GM21786 (cell line): ENCODE measurements at regions not wholly inside any gene's neighbourhood (a gene's known extent, or its start where the extent isn't known, plus 50 kb on each side); places are given as distances from the start of the nearest gene placed in this dataset.

Source experiments
- ATAC-seq: cut with Tn5 transposase; IDR thresholded peaks from one replicate; pipeline ENCODE4 v1.9.1; 2021; ENCODE audit not compliant: unreplicated experiment

DNA sequence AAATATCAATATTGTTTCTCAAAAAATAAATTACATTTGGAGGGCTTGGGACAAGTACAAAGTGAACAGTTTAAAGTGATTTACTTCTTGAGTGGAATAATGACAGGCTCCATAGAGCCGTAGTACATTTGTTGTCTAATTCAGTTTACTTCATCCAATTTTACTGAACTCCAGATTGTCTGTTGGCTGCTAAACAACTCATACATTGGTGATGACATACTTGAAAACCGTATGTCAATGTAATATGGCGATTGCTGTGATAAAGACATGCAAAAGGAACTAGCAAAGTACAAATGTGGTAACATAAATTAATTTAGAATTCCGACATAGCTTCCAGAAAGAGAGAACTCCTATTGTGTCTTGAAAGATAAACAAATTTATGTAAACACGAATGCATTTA is 1197.5 kb upstream of the CDH18 start:
- no peak for ATAC-seq

DNA sequence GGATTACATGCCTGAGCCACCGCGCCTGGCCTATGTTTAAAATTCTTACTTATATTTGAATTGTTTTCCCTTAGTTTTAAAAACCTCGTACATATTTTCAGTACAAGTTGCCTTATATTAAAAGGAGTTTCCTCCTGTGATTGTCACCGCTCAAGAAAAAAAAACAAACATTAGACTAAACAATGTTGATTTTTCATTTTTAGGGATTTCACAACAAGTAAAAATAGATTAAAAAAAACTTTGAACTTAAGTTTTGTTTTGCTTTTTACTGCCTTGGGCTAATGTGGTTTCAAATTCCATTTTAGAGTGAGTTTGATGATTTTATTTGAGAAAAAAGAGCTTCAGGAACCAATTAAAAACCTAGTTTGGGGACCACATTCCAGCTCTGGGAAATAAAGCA is 1196.6 kb upstream of the CDH18 start:
- no peak for ATAC-seq

DNA sequence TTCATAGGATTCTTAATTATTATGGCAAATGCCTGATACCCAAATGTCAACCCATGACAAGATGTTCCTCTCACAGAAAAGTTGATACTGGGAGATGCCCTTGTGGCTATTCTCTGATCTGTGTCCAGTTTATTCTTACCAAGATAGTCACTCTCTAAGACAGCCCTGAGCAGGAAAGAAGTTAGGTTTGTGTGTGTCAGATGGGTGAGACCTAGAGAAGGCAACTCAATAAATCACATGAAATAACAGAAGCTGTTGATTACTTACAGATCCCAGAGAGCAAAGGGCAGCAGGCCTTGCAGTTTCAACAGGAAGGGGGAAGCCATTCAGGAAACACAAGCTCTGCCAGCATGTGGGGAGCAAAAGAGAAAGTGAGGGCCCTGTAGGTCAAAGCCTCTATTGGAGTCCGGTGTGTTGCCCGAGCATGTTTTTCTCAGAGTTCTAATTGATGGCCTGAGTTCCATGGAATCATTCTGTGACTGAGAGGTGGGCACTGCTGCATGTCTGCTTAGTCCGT is 1193.7 kb upstream of the CDH18 start:
- no peak for ATAC-seq

DNA sequence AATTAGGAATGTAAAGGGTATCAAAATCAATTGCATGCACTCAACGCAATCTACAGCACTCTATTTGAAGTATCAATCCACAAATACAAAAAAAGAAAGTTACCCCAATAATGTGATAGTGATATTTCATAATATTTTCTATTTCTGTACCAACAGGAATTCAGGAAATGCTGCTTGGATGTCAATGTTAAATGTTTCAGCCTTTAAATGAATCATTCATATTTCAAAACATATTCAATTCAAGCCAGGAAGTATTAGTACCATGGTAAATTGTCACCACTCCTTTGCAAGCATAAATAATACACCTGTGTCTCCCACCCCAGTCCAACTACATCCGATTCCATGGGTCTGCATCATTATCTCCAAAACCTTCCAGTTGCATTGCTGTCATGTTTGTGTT is 1185.5 kb upstream of the CDH18 start:
- no peak for ATAC-seq

DNA sequence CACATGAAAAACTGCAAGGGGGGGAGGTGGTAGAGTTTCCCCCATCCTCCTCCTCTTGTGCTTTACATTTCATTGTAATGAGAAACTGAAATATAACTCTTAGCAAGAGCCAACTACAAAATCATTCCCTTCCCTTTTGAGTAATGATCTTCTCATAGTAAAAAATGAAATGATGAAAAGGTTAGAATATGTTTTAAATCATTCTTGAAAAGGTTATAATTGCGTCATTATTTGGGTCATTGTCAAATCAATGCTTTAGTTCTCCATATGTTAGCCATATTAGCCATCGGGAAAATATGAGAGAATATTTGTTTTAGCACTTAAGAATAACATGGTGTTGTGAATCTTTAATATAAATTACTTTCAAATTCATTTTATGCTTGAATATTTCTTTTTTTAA is 1185.0 kb upstream of the CDH18 start:
- ATAC-seq = no peak

DNA sequence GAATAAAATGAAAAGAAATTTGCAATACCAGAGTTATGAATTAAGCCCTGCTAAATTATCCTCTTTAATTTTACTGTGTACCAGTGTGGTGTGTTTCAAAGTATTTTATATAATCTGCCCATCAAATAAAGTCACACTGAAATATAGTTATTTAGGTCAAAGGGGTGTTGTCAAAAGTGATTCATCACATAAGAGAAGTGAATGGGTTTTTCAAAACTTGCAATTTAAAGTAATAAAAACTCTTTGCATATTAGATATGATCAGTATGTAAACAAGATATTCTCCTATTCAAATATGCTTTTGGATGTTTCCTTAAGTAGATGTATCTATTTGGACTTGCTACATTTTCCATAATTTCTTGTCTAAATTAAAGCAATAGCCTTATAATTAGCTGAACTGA is 1183.0 kb upstream of the CDH18 start:
- no peak for ATAC-seq

DNA sequence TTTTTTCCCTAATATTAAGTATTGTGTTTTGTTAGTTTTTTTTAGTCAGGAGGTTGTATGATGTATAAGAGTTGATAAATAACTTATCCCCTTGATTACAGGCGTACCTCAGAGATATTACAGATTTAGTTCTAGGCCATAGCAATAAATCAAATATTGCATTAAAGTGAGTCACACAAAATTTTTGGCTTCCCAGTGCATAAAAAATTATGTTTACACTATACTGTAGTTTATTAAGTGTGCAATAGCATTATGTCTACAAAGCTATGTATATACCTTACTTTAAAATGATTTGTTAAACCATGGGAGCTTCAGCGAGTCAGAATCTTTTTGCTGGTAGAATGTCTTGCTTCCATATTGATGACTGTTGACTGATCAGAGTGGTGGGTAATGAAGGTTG is 1180.6 kb upstream of the CDH18 start:
- ATAC-seq = no peak

DNA sequence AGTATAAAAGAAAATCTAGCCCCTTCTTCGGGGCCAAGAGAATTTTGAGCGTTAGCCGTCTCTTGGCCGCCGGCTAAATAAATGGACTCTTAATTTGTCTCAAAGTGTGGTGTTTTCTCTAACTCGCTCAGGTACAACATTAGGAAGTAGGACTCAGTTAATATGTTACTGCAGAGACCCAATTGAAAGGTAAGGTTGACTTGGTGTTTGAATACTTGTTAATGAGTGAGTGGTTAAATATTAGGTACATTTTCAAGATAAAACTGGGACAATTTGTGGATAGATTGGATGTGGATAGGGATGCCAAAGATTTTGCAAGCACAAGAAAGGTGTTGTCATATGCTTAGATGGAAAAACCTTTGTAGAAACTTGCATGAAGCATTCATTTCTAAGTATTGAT is 1177.3 kb upstream of the CDH18 start:
- ATAC-seq = no peak

DNA sequence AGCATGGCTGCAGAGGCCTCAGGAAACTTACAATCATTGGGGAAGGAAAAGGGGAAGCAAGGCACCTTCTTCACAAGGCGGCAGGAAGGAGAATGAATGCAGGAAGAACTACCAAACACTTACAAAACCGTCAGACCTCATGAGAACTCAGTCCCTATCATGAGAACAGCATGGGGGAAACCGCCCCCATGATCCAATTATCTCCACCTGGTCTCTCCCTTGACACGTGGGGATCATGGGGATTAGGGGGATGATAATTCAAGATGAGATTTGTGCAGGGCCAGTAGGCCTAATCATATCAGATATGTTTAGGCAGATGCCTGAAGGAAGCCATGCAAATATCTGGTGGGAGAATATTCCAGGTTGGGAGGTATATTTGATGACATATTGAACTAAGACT is 1176.4 kb upstream of the CDH18 start:
- no peak for ATAC-seq

DNA sequence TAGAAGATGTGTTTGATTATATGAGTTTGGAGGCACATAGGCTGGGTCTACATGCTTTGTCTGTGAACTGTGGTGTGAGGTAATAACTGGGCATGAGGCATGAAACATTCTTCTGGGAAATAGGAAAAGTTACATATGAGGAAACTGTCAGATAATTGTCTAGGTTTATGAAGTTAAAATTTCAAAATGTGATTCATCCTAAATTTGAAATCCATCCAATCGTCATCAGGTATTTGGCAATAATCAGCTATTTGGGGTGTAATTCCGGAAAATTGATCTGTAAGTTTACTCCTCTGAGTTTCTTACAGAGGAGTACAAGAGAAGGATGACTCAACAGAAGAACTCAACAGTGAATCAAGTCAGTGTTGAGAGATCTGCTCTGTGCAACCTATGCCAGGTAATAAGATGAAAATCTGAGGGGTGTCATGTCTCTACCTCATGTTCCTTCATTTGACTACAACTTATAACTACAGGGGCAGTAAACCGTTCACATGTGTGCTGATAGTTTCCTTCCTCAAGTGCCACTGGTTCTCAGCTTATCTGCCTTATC is 1171.6 kb upstream of the CDH18 start:
- no peak for ATAC-seq

DNA sequence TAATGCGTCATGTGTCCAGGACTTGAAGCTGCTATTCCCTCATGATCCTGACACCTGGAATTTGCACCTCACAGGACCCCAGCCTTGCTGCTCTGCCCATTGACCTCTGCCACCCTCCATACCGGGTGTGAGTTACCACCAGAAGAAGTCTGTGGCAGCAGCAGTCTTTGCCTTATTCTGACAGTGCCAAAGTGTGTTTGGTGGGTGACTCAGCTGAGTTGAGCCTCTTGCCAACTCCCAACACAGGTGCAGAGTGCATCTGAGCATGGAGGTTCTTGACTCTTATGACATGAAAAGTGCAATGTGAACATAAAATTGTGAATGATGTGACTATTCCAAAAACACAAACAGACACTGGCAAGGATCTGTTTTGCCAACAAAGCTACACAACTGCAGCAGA is 1166.5 kb upstream of the CDH18 start:
- no peak for ATAC-seq

DNA sequence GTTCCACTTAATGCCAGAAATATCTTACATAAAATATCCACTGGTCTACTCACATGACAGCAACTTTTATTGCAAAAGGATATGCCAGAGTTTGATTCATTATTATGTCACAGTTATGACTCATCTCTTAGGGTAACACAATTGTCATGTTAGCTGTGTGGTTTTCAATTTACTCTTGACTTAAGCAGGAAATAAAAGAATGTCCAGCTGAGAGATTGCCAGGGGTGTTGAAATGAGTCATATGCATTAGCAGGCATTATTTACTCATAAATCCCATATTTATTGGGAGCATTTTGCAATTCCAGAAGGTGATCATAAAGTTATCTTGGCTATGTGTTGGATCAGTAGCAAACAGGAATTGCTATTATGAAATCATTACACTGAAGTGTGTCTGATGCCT is 1164.6 kb upstream of the CDH18 start:
- ATAC-seq = no peak

DNA sequence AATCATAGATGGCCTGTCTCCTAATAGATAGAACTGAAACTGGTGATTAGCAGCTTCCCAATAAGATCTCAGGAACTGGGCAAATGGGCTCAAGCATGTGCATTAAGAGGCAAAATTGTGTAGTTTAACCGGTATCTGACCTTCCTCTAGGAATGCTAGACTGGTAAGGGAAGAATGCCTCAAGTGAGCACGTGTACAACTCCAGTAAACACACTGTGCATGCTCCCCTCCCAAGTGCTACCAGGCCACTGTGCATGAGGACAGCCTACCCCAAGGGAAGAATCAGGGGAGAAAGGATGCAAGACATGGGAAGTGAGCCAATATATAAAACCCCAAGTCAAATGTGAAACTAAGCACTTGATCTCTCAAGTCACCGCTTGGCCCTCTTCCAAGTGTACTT is 1157.4 kb upstream of the CDH18 start:
- ATAC-seq = no peak

DNA sequence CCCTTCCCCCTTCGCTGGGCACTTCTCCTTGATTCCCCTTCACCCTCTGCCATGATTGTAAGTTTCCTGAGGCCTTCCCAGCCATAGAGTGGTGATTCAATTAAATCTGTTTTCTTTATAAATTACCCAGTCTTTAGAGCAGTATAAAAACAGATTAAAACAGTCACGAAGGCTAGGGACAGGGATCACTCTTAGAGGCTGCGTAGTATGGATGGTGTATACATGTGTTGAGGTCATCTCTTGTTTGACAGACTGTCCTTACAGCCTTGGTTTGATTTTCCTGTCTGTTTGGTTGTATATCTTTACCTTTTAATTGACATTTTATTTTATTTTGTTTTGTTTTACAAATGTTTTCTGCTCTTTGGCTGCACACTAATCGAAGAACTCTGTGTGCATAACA is 1155.7 kb upstream of the CDH18 start:
- ATAC-seq = no peak

DNA sequence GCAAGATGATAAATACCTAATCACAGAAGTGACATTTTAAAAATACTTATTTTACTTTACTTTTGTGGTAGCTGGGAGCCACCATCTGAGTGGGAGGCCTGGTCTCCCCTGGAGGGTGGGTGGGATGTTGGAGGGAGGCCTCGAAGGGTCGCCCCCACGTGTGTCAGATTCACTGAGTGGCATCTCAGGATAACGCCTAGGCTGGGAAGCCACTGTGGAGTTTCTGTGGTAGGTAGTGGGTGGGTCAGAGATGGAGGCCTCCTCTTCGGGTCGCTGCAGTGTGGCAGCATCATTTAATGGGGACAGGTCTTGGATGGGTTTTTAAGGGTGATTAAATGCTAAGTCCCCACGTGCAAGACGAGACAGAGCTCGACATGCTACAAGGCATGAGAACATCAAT is 1154.8 kb upstream of the CDH18 start:
- no peak for ATAC-seq

DNA sequence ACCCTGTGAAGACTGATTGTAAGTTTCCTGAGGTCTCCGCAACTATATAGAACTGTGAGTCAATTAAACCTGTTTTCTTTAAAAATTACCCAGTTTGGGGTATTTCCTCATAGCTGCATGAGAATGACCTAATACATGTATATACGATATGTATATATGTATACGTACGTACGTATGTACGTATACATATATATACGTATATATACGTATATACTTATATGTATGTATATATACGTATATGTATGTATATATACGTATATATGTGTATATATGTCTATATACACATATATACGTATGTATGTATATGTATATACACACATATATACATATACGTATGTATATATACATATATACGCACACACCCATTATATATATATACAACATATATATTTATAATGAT is 1153.0 kb upstream of the CDH18 start:
- ATAC-seq = no peak

DNA sequence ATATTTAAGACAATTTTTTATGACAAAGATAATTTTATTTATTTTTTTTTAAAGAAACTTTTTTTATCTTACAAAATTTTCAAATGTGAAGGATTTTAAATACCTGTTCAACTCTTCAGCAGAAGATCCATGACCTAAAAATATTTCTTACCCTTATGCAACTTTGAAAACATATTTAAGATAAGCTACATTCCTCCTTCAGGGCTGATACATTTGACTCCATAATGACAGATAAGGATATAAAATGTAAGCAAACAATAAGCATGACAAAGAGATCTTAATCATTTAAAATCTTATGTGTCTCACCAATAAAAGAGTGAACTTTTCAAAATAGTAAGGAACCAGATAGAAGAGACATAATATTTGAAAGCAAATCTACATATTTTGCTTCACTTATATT is 1138.2 kb upstream of the CDH18 start:
- no peak for ATAC-seq

DNA sequence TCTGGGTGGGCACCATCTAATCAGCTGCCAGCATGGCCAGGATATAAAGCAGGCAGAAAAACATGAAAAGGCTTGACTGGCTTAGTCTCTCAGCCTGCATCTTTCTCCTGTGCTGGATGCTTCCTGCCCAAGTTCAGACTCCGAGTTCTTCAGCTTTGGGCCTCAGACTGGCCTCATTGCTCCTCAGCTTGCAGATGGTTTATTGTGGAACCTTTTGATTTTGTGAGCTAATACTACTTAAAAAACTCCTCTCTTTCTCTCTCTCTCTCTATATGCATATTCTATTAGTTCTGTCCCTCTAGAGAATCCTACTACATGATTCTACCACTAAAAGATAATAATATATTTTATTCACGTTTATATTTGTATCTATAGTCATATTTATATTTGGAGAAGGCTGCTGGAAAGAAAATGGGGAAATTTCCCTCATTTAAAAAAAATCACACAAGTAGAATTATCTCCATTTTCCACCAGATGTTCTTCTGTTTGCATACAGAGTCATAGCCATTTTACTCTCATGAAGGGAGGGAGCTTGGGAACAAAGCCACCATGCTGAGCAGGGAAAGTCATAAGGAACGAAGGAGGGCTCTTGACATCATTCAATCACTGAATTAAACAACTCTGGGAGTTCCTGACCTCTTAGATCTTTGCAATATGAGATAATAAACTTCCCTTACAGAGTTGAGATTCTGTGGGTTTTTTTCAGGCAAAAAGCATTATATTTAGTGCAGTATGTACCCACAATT is 1137.4 kb upstream of the CDH18 start:
- no peak for ATAC-seq

DNA sequence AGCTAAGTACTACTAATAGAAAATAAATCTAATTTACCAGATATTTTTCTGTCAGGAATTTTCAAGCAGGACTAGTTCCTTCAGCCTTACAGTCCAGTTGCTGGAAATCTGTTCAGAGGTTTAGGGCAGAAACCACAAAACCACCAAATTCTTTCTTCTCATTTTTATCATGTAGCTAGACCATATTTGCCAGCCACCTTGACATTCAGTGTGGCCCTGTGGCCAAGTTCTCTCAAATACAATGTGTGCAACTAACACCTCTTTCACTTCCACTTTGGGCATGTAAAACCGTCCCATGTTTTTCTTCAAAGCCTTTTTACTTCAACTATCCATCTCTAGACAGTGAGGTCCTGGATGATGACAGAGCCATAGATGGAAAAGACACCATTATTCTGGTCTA is 1133.2 kb upstream of the CDH18 start:
- no peak for ATAC-seq

DNA sequence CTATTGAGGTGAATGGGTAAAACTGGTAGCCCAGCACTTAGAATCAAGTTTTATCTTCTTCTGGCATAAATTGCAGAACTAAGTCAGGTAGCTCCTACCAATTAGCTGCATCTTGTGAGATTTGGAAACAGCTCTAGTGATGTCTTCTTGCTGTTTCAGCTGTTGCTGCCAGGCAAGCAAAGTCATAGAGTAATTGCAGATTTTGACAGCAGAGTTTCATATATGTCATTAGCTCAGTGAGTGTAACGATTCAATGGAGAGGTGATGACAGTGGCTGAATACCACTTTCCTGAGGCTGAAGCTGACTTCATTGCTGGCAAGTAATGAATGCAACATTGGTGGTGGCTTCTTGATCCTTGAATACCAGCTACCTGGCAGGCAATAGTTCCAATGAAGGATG is 1109.7 kb upstream of the CDH18 start:
- ATAC-seq = no peak

DNA sequence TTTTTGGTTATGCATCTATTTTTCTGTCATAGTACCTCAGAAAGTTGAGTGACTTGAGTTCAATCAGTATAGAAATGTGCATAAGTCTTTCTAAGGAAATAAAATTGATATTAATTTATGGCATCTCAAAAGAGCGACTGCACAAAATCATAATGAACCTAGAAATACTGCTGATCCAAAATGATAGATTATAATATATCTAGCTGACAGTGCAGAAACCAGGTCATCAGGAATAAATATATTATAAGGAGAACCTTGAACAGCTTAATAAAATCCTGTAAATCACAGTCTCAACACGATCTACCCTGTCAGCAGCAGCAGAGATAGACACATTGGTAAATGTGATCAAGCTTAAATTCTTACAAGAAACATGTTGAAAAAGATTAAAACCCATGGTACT is 1106.6 kb upstream of the CDH18 start:
- ATAC-seq = no peak

DNA sequence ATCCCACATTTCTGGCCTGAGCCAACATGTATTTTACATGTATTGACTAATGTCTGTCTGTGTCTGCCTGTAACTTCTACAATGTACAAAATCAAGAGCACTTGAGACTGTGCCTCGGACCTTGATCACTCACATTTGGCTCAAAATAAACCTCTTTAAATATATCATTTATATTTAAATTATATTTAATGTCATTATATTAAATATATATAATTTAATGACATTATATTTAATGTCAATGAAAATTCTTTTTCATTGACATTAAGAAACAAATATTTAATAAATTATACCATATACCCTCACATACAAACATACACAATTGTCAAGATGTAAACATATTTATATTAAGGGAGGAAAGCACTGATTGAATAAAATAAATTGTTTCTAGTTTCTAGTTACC is 1099.8 kb upstream of the CDH18 start:
- ATAC-seq = no peak

DNA sequence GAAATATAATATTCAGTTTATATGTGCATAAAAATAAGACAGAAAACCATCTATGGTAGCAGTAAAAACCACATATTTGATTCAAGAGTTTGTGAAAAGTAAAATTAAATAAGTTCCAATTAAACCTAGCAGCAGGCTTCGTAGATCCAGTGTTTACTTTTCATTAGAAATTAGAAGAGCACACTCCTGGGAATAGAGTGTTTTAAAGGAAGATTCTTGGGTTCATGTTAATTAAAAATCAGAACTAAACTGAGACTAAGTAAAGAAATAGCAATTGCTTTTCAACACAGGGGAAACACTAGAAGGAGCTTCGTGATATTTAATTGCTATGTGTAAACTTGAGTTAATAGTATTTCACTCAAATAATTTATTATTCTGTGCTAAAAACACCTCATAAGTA is 1097.8 kb upstream of the CDH18 start:
- ATAC-seq = no peak
